Stimulated activated CD8-positive, alpha-beta memory T cell treated with anti-CD3 and anti-CD28 coated beads, Interleukin-7, amount 100 ng/mL, for 4 hours (primary cell): ENCODE measurements at regions not wholly inside any gene's neighbourhood (a gene's known extent, or its start where the extent isn't known, plus 50 kb on each side); places are given as distances from the start of the nearest gene placed in this dataset.

ENCODE experiments used
- DNase-seq, 2 donors: peaks; one replicate each; pipeline ENCODE4 v3.0.0-alpha.2; 2020; ENCODE audit warnings: low read depth in 2 of 2

DNA sequence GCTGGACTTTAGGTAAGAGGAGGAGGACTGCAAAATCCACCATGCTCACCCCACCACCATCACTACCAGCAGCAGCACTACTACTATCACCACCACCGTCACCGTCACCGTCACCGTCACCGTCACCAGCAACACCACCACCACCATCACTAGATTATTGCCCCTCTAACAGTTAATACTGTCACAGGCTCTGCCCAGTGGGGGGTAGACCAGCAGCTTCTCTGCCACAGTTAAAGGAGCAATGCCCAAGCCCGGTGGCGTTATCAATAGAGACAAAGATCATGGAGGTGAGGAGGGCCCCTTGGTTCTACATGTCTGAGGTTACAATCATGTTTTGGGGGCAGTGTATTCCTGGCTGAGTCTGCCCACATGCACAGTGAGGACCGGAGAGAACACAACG lies 184.4 kb upstream of the DYNLRB2 start:
- DNase-seq, result no peak

- DNase-seq, result no peak
Measured at GRCh38 chr16:80355335-80355734, 185.5 kb upstream of the DYNLRB2 start.

DNA sequence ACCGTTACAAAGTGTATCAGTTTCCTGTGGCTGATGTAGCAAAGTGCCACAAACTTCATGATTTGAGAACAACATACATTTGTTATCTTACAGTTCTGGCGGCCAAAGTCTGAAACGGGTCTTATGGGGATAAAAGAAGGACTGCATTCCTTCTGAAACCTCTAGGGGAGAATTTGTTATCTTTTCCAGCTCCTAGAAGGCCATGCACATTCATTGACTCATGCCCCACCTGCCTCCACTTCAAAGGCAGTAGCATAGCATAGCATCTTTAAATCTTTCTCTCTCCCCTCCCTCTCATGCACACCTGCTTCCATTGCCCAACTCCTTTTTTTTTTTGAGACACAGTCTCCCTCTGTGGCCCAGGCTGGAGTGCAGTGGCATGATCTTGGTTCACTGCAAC lies 190.7 kb upstream of the DYNLRB2 start:
- no peak for DNase-seq

GRCh38 chr16:80347900-80348299 lies 192.9 kb upstream of the DYNLRB2 start:
- no peak for DNase-seq

GRCh38 chr16:80347002-80347401 lies 193.8 kb upstream of the DYNLRB2 start:
- no peak for DNase-seq

GRCh38 chr16:80346111-80346632 lies 194.6 kb upstream of the DYNLRB2 start:
- no peak for DNase-seq

- DNase-seq, result no peak
Measured at GRCh38 chr16:80345701-80346100, 195.1 kb upstream of the DYNLRB2 start.

- DNase-seq, result no peak
Measured at GRCh38 chr16:80344570-80344969, 196.2 kb upstream of the DYNLRB2 start.

DNA sequence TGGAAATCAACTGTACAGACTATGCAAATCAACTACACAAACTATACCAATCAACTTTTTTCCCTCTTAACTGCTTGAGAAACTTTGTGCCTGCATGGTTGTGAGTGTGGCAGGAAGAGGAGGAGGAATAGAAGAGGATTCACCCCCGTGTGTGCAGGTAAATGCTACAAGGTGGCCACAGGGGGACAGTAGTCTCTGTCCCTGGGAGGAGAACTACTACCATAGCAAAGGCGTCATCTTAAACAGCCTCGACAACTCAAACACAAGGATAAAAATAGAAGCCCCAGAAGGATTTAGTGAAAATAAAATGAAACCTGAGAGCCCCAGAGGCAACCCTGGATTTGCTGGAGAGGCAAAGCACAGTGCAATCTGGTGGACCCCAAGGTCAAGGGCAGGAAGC lies 199.5 kb upstream of the DYNLRB2 start:
- no peak for DNase-seq

DNA sequence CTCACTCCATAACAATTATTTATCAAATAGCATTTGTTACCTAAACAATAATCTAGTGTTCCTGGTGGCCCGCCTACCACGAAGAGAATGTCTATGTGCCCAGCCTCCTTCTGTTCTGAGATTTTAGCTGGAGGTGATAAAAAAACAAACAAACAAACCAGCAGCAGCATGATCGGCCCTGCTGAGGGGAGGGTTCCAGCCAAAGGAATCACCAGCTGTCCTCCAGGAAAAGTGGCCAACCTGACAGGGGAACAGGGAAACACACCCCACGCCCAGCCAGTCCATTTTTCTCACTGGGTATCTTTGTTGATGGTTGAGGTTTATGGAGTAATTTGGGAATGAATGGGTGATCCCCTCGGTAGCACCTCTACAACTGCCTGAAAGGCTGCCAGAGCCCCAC lies 203.0 kb upstream of the DYNLRB2 start:
- DNase-seq, result no peak

DNA sequence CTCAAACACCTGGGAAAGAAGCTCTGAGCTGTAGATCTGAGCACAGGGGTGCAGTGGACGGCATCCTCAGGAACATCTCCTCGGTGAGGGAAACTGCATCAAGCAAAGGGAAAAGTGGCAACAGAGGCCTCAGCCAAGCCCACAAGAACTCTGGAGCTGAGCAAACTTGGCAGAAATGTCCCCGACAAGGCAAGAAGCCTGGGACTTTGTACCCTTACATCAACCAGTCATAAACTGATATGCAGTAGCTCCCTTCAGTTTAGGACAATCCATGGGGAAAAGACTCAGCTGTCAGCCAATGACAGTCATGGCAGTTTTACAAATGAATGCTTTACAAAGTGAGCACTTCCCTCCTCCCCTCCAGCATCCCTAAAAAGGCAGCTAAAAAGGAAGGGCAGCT lies 210.0 kb upstream of the DYNLRB2 start:
- no peak for DNase-seq

DNA sequence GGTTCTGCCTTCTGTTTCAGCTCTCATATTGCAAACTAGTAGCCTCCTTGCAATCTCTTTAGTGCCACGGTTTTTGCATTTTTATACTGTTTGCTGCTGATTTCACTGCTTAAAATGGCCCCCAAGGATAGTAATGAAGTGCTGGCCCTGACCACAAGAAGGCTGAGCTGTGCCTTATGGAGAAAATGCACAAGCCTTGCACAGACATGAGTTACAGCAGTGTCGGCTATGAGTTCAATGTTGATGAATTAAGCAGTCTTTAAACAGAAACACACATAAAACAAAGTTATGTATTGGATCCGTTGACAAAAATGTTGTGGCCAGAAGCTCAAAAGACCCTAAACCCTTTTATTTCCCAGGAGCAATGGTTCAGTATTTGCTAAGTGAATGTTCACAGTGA lies 210.6 kb upstream of the DYNLRB2 start:
- DNase-seq, result no peak

- DNase-seq, result no peak
Measured at GRCh38 chr16:80327740-80328139, 213.1 kb upstream of the DYNLRB2 start.

DNA sequence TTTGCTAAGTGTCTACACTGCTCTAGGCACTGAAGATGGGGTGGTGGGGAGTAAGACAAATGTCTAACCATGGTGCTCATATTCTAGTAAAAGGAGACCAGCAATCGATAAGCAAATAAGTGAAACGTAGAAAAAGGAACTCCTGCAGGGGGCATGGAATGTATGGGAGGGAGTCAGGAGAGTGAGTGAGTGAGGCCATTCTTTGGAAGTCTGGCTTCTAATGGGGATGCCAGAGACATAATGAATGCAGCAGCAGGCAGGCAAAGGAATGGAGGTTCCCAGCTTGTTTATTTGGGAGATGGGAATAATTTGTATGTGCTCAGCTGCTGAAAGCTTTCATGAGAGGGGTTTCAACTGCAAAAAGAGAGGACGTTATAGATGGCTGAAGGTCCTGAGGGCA lies 216.4 kb upstream of the DYNLRB2 start:
- no peak for DNase-seq

DNA sequence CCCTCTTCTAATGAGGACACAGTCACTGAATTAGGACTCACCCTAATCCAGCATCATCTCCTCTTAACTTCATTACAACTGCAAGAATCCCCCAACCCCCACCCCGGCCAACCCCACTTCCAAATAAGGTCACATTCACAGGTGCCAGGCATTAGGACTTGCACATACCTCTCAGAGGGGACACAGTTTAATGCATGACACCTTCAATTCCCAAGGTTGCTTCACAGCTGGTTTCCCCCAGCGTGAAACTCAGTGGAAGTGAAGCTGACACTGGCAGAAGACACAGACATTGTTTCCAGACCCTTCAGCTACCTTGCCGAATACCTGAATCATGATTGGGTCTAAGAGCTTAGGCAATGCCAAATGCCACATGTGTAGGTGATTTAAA lies 217.0 kb upstream of the DYNLRB2 start:
- DNase-seq, result no peak

- DNase-seq, result no peak
Measured at GRCh38 chr16:80323187-80323807, 217.5 kb upstream of the DYNLRB2 start.

GRCh38 chr16:80319181-80319580 lies 221.6 kb upstream of the DYNLRB2 start:
- no peak for DNase-seq

DNA sequence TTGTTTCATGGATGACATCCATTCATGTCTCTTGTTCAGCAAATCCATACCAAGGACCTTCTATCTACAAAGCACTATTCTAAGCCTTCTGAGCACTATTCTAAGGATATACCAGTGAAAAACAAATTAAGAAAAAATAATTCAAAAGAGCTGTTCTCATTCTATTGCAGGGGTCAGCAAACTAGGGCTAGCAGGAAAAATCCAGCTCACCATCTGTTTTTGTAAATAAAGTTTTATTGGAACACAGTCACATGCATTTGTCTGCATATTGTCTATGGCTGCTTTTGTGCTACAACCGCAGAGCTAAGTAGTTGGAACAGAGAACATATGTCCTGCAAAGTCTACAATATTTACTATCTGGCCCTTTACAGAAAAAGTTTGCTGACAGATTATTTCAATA lies 222.7 kb upstream of the DYNLRB2 start:
- no peak for DNase-seq

GRCh38 chr16:80317599-80318037 lies 223.2 kb upstream of the DYNLRB2 start:
- no peak for DNase-seq

- no peak for DNase-seq
Measured at GRCh38 chr16:80317116-80317515, 223.7 kb upstream of the DYNLRB2 start.

- no peak for DNase-seq
Measured at GRCh38 chr16:80314042-80314441, 226.8 kb upstream of the DYNLRB2 start.

GRCh38 chr16:80309178-80309577 lies 231.6 kb upstream of the DYNLRB2 start:
- no peak for DNase-seq

DNA sequence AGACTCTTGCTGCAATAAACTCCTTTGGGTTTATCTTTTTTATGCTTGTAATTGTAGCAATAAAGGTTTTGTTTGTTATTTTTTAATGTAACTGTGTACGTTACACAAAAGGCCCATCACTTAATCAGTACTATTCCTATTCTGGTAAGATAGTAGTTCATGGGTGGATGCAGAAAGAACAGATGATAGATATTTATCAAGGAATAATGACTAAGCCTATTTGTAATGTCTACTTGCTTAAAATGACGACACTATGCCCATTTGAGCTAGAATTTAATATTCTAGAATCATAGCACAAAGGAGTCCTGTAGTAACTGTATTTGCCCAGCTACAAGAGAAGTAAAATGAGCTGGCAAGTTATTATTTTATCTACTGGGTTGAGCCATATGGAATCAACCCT lies 235.4 kb upstream of the DYNLRB2 start:
- no peak for DNase-seq

DNA sequence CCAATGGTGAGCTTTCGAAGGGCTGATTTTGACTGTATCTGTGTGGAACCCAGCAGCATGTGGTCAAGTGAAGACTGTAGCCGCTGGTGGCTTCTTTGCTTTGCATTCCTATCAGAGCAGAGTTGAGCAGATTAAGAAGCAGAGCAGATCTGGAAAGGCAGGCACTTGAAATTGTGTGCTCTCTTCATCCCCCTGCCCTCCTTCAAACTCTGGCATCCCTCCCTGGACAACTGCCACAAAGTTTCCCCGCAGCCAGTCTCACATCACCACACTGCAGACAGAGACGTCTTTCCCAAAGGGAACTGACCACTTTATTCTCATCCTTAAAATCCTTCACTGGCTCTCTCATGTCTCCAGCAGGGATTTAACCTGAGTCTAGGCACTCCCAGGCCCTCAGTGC lies 237.1 kb upstream of the DYNLRB2 start:
- DNase-seq, result no peak
